ENCODE measurements at regions not wholly inside any gene's neighbourhood (a gene's known extent, or its start where the extent isn't known, plus 50 kb on each side); places are given as distances from the start of the nearest gene placed in this dataset.

DNA sequence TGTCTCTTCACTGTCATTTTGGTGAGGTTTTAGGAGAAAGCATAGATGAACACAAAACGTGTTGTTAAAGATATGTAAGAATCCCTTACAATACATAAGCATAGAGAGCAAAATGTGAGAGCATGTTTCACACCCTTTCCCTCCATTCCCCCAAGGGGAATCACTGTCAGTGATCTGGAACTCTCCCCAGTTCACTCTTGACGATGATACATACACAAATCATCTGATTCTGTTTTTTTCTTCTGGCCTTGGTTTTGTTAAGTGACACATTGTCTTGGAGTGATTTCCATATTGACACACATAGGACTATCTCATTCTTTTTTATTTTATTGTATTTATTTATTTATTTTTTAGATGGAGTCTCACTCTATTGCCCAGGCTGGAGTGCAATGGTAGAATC, 53.7 kb upstream of the TANC1 start (continued):
- TF ChIP-seq, protein P1, sequence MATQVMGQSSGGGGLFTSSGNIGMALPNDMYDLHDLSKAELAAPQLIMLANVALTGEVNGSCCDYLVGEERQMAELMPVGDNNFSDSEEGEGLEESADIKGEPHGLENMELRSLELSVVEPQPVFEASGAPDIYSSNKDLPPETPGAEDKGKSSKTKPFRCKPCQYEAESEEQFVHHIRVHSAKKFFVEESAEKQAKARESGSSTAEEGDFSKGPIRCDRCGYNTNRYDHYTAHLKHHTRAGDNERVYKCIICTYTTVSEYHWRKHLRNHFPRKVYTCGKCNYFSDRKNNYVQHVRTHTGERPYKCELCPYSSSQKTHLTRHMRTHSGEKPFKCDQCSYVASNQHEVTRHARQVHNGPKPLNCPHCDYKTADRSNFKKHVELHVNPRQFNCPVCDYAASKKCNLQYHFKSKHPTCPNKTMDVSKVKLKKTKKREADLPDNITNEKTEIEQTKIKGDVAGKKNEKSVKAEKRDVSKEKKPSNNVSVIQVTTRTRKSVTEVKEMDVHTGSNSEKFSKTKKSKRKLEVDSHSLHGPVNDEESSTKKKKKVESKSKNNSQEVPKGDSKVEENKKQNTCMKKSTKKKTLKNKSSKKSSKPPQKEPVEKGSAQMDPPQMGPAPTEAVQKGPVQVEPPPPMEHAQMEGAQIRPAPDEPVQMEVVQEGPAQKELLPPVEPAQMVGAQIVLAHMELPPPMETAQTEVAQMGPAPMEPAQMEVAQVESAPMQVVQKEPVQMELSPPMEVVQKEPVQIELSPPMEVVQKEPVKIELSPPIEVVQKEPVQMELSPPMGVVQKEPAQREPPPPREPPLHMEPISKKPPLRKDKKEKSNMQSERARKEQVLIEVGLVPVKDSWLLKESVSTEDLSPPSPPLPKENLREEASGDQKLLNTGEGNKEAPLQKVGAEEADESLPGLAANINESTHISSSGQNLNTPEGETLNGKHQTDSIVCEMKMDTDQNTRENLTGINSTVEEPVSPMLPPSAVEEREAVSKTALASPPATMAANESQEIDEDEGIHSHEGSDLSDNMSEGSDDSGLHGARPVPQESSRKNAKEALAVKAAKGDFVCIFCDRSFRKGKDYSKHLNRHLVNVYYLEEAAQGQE (IDR thresholded peaks at IDR 0.05; ENCODE audit: low read depth): no peak

DNA sequence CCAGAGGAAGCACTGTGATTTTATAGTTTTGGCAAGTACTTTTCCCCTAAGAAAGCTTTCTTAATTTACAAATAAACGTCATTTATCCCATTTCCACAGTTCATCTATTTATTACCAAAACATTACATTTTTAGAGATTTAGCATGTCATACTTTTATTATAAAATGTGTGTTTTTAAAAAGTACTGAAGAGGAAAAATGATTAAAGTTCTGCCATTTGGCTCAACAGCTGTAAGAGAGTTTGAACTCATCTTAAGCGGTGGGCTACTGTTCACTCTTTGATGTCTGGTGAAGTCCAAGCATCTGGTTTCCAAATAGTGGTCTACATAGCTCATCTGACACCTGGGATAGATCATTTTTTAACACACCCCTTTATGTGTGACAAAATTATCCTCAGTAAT, 51.3 kb upstream of the TANC1 start:
- H2AFZ ChIP-seq (ENCODE audit: low read depth, low read length, poor library complexity, severe bottlenecking): peak overlapping the region; percentile 56
- no peaks in the 10 kb centered on the region for H4K20me1 ChIP-seq (ENCODE audit: insufficient read depth)
- H3K36me3 ChIP-seq (ENCODE audit: control insufficient read depth in 1 of 2, insufficient read depth in 2 of 2, low read length in 2 of 2): no peaks in the 10 kb centered on the region
- H3K4me1 ChIP-seq (ENCODE audit: control insufficient read depth in 1 of 2, insufficient read depth in 2 of 2, low read length in 2 of 2): no peaks in the 10 kb centered on the region
- ATAC-seq: no peak
- H3K4me3 ChIP-seq (replicated peaks in 1 of 2; ENCODE audit: low read depth in 1 of 2, low read length in 2 of 2): no peak overlapping the region
- no peaks in the 10 kb centered on the region for H3K9me3 ChIP-seq (ENCODE audit: control insufficient read depth in 1 of 2, insufficient read depth in 1 of 2, low read depth in 1 of 2, low read length in 2 of 2)
- no peaks in the 10 kb centered on the region for H3K9me2 ChIP-seq (ENCODE audit: insufficient read depth)
- H3K79me2 ChIP-seq (ENCODE audit: insufficient read depth, low read length): no peaks in the 10 kb centered on the region
- RAD21 ChIA-PET (ENCODE audit: low non-redundant PET in 1 of 2, low total read pairs in 2 of 2, uncharacterized antibody in 2 of 2, unreplicated experiment in 2 of 2): no interaction called here
- H3K27ac ChIP-seq (ENCODE audit: low read depth, low read length): no peak overlapping the region
- H3K9ac ChIP-seq (ENCODE audit: low read length): no peak overlapping the region
- no peak for DNase-seq (ENCODE audit: low read depth, low spot score)
- POLR2A ChIA-PET: no interaction called here
- H3K4me2 ChIP-seq (ENCODE audit: low read length): no peak overlapping the region
- no TSS peak for BruUV-seq (replicated peaks)
- H3K27me3 ChIP-seq (ENCODE audit: insufficient read depth, low read length): no peaks in the 10 kb centered on the region
- TF ChIP-seq YY1 (IDR thresholded peaks at IDR 0.05; ENCODE audit: extremely low read depth, insufficient replicate concordance, low read depth, low read length) (no peak), EZH2phosphoT487 (IDR thresholded peaks at IDR 0.05; ENCODE audit: borderline replicate concordance) (no peak), FOSL1 (IDR thresholded peaks at IDR 0.05; ENCODE audit: low read depth) (no peak), CEBPB (IDR thresholded peaks at IDR 0.05; ENCODE audit: low read depth) (no peak), SRF (IDR thresholded peaks at IDR 0.05; ENCODE audit: low read depth) (no peak), ELF1 (IDR thresholded peaks at IDR 0.05; ENCODE audit: borderline replicate concordance, low read depth) (no peak)
- TF ChIP-seq, protein P2, sequence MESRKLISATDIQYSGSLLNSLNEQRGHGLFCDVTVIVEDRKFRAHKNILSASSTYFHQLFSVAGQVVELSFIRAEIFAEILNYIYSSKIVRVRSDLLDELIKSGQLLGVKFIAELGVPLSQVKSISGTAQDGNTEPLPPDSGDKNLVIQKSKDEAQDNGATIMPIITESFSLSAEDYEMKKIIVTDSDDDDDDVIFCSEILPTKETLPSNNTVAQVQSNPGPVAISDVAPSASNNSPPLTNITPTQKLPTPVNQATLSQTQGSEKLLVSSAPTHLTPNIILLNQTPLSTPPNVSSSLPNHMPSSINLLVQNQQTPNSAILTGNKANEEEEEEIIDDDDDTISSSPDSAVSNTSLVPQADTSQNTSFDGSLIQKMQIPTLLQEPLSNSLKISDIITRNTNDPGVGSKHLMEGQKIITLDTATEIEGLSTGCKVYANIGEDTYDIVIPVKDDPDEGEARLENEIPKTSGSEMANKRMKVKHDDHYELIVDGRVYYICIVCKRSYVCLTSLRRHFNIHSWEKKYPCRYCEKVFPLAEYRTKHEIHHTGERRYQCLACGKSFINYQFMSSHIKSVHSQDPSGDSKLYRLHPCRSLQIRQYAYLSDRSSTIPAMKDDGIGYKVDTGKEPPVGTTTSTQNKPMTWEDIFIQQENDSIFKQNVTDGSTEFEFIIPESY (IDR thresholded peaks at IDR 0.05; ENCODE audit: extremely low read depth, insufficient replicate concordance, low read length): no peak
- TF ChIP-seq, protein P3, sequence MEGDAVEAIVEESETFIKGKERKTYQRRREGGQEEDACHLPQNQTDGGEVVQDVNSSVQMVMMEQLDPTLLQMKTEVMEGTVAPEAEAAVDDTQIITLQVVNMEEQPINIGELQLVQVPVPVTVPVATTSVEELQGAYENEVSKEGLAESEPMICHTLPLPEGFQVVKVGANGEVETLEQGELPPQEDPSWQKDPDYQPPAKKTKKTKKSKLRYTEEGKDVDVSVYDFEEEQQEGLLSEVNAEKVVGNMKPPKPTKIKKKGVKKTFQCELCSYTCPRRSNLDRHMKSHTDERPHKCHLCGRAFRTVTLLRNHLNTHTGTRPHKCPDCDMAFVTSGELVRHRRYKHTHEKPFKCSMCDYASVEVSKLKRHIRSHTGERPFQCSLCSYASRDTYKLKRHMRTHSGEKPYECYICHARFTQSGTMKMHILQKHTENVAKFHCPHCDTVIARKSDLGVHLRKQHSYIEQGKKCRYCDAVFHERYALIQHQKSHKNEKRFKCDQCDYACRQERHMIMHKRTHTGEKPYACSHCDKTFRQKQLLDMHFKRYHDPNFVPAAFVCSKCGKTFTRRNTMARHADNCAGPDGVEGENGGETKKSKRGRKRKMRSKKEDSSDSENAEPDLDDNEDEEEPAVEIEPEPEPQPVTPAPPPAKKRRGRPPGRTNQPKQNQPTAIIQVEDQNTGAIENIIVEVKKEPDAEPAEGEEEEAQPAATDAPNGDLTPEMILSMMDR (IDR thresholded peaks at IDR 0.05 in 2 of 3, conservative IDR thresholded peaks at IDR 0.05 in 1 of 3; ENCODE audit: borderline replicate concordance in 1 of 3, insufficient read depth in 1 of 3, low read depth in 2 of 3, low read length in 2 of 3): no peak
- intact Hi-C loops (cut with micrococcal nuclease): no loop called here
- CTCF ChIA-PET: no interaction called here
